Stomach (tissue), 8 donors: ENCODE measurements at regions not wholly inside any gene's neighbourhood (a gene's known extent, or its start where the extent isn't known, plus 50 kb on each side); places are given as distances from the start of the nearest gene placed in this dataset.

Experiments used
- DNase-seq, 2 donors: peaks; one replicate each; pipeline versions ENCODE4 v3.0.0 to v3.0.0-alpha.2; 2013 to 2019
- H3K27ac ChIP-seq, 5 donors: fragments of 200-600 bp in 4 of 5; sonication (generic) in 4 of 5; one replicate each; pipeline ENCODE4 v1.5.1; 2013 to 2019; ENCODE audit warnings: mild to moderate bottlenecking in 1 of 5, moderate library complexity in 1 of 5
- H3K27me3 ChIP-seq, 3 donors: fragments of 200-600 bp; sonication (generic); one replicate each; pipeline ENCODE4 v1.5.1; 2017 to 2019; ENCODE audit warnings: mixed run types in 1 of 3
- H3K36me3 ChIP-seq, 4 donors: fragments of 200-600 bp; sonication (generic); 1 replicate in 3 of 4; 2 replicates in 1 of 4; pipeline ENCODE4 v1.5.1; 2016 to 2019
- H3K4me1 ChIP-seq, 4 donors: fragments of 200-600 bp; sonication (generic); one replicate each; pipeline ENCODE4 v1.5.1; 2016 to 2019
- H3K4me3 ChIP-seq, 4 donors: fragments of 200-600 bp; sonication (generic) in 3 of 4; one replicate each; pipeline ENCODE4 v1.5.1; 2016 to 2019; ENCODE audit warnings: mild to moderate bottlenecking in 1 of 4
- H3K9me3 ChIP-seq, 4 donors: fragments of 200-600 bp; sonication (generic); one replicate each; pipeline ENCODE4 v1.5.1; 2016 to 2019
- CTCF ChIP-seq, 7 experiments: fragments of 450-650 bp in 4 of 7; fragments of 200-600 bp in 3 of 7; sonication (generic) in 3 of 7; IDR thresholded peaks; one replicate each; pipeline ENCODE4 v1.5.1; 2016 to 2019; ENCODE audit warnings: antibody characterized with exemption in 7 of 7, control low read depth in 2 of 7, mild to moderate bottlenecking in 1 of 7
- EP300 ChIP-seq: sonication (generic); formaldehyde crosslinking; IDR thresholded peaks from one replicate; pipeline ENCODE4 v1.6.1; 2017; ENCODE audit warnings: antibody characterized with exemption
- POLR2A ChIP-seq, 4 donors: fragments of 450-650 bp; IDR thresholded peaks; one replicate each; pipeline ENCODE4 v1.6.1; 2016; ENCODE audit warnings: antibody characterized with exemption in 4 of 4, control low read depth in 2 of 4, mild to moderate bottlenecking in 1 of 4, moderate library complexity in 1 of 4
- POLR2AphosphoS5 ChIP-seq, 3 donors: sonication (generic); formaldehyde crosslinking; IDR thresholded peaks; one replicate each; pipeline ENCODE4 v1.6.1; 2016; ENCODE audit warnings: antibody characterized with exemption in 3 of 3
- WGBS, 5 donors: extraction: QIAGEN DNeasy Blood & Tissue Kit in 3 of 5; methylation state at CpG; one replicate each; pipeline versions ENCODE4 v1.1.5 to v1.1.7; 2013 to 2018; 5-methylcytosine and 5-hydroxymethylcytosine counted together
- intact Hi-C: fragments of 100-400 bp; cut with DNase I; formaldehyde crosslinking; loops from one replicate; pipeline ENCODE4 v1.15.1; 2023; ENCODE audit warnings: low total_unique reads
- donor health status: healthy with polysubstance abuse.
- donor health status: Bipolar disorder and iron deficiency.
- donor health status: healthy.

DNA sequence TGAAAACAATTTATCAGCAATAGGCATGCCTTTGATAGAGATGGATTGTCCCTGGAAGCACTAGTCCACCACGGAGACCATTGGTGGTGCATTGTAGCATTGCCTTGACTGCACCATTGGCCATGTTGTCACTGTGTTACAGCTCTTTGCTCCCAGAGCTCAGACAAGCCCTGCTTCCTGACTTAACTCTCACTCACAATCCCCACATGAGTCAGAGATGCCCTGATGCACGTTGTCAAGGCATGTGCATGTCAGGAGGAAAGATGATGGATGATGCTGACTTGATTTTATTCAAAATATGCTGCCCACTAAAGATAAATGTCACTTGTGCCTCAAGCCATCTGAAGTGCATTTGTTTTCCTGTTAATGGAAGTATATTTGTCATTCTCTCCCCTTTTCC, 266.1 kb downstream of the ARRDC4 start:
- Histone ChIP-seq H3K27ac (no peak overlapping the region), H3K9me3 (no peaks in the 10 kb centered on the region), H3K4me1 (no peaks in the 10 kb centered on the region), H3K36me3 (no peaks in the 10 kb centered on the region), H3K27me3 (peaks cover 0 to 4% (median 0%) of the 10 kb centered on the region in 3 donors), H3K4me3 (no peak overlapping the region)
- intact Hi-C loops = no loop called here
- DNase-seq = no peak
- WGBS, 5 donors = 37 to 52% (median 47%) methylated on average over 2 of the region's 2 CpGs
- TF ChIP-seq POLR2A (IDR thresholded peaks at IDR 0.05) (no peak), CTCF (IDR thresholded peaks at IDR 0.05) (no peak)

DNA sequence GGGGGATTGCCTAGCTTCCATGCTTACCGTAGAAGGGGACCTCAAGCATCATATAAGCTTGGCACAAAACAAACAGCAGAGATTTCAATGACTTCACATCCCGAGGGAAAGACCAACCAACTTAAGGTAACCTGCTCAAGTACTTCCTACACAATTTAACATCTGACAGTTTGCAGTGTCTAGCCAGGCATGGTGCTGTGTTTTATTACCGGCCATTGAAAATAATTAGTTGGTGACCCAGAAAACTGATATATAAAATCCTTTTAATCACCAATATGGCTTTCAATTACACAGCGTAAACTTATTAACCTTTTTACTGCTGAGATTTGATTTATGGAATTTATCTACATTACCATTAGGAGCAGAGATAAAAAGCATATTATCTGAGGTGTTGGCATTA, 268.3 kb downstream of the ARRDC4 start:
- H3K9me3 ChIP-seq = no peaks in the 10 kb centered on the region
- 44 to 70% (median 64%) methylated on average over 4 of the region's 4 CpGs for WGBS, 5 donors
- DNase-seq = no peak

DNA sequence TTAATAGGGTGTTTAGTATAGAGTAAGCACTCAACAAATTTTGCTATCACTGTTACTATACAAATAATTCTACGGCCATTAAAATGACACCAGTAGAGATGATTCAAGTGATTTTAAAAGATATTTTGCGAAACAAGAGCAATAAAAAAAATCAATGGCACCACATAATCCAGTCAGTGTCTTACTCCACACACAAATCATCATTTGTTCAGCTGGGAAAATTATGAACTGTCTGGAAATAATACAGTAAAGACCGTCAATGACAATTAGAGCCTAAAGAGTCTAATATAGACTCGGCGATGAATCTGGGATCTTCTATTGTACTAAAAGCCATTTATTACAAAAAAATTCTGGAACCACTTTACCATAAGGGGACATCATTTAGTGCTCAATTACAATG, 270.5 kb downstream of the ARRDC4 start:
- H3K4me3 ChIP-seq = no peak overlapping the region
- TF ChIP-seq EP300 = no peak
- no peak for TF ChIP-seq POLR2AphosphoS5 (IDR thresholded peaks at IDR 0.05)
- no peak for TF ChIP-seq POLR2A (IDR thresholded peaks at IDR 0.05)
- TF ChIP-seq CTCF (IDR thresholded peaks at IDR 0.05) = no peak
- peaks cover 0 to 16% (median 0%) of the 10 kb centered on the region in 3 donors for H3K27me3 ChIP-seq
- DNase-seq = no peak
- intact Hi-C loops = no loop called here
- H3K4me1 ChIP-seq = no peaks in the 10 kb centered on the region
- no peaks in the 10 kb centered on the region for H3K9me3 ChIP-seq
- H3K36me3 ChIP-seq = no peaks in the 10 kb centered on the region
- WGBS, 5 donors = 86 to 93% (median 90%) methylated on average over 5 of the region's 5 CpGs
- H3K27ac ChIP-seq = no peak overlapping the region

More for the DNA sequence above, 268.3 kb downstream of the ARRDC4 start:
- Histone ChIP-seq H3K27ac (no peak overlapping the region), H3K4me3 (no peak overlapping the region), H3K36me3 (no peaks in the 10 kb centered on the region), H3K4me1 (no peaks in the 10 kb centered on the region), H3K27me3 (peaks cover 0 to 4% (median 0%) of the 10 kb centered on the region in 3 donors)
- TF ChIP-seq POLR2AphosphoS5 (IDR thresholded peaks at IDR 0.05) (no peak), POLR2A (IDR thresholded peaks at IDR 0.05) (no peak)
- intact Hi-C loops = no loop called here

DNA sequence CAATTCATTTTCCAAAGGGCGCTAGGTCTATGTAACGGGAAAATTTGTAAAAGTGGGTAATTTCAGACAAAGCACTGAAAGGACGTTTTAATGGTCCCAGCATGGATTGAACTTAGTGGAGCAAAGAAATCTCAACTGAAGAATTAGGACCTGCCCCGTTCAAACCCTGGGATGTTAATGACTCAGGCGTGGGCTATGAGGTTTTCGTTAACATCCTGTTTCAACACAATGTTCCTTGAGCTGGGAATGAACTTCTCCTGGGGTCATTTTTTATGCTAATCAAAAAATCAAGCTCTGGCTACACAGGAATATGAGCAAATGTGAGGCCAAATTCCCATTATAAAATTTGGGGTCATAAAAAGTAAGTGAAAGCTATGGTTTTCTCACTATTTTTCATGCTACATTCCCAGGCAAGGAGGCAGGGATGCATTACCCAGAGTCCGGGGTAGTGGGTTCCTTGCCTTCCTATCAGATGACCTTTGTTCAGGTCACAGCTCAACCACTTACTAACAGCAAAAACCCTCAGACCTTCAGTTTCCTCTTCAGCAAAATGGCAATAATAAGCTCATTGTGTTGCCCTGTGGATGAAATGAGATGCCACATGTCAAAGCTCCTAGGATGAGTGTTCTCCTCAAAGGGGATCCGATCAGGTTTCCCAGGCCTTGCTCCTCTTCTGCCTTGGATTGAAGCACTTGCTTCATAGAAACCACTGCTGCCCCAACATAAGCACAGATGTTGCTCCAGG, 271.4 kb downstream of the ARRDC4 start:
- H3K27ac ChIP-seq = no peak overlapping the region

More for the DNA sequence above, 271.4 kb downstream of the ARRDC4 start:
- Histone ChIP-seq H3K27me3 (peaks cover 0 to 16% (median 0%) of the 10 kb centered on the region in 3 donors), H3K4me1 (no peaks in the 10 kb centered on the region), H3K36me3 (no peaks in the 10 kb centered on the region), H3K4me3 (no peak overlapping the region), H3K9me3 (no peaks in the 10 kb centered on the region)
- no peak for TF ChIP-seq POLR2AphosphoS5 (IDR thresholded peaks at IDR 0.05)
- TF ChIP-seq POLR2A (IDR thresholded peaks at IDR 0.05) = no peak
- no peak for TF ChIP-seq EP300
- TF ChIP-seq CTCF (IDR thresholded peaks at IDR 0.05) = no peak
- intact Hi-C loops = no loop called here
- WGBS, 5 donors = 70 to 86% (median 80%) methylated on average over 8 of the region's 8 CpGs
- DNase-seq = no peak
